ENCODE measurements at regions not wholly inside any gene's neighbourhood (a gene's known extent, or its start where the extent isn't known, plus 50 kb on each side); places are given as distances from the start of the nearest gene placed in this dataset.
A peak's percentile ranks its signal among the peaks of the same experiment; 100 is the strongest.

DNA sequence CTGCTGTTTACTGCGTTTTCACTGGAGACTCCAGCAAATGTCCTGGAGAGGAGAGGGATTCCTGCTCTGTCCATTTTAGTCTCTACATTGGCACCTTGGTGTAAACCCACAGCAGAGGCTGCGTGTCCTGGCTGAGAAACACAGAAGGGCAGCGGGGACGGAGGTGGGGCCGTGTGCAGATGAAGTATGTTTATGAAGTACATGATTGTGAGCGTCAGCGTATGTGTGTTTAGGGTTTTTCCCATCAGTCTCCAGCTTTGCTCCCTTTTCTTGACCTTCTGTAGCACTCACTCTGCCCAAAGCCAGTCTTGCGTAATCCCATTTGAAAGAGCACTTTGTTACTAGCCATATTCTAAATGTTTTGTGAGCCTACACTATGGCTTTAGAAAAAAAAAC, 750.7 kb upstream of the SORCS1 start:
- Mint-ChIP-seq H3K36me3 (no peaks in the 10 kb centered on the region), H3K27ac (peak overlapping the region; percentile 84; the same call in 1 of the 2 replicates), H3K4me3 (peak overlapping the region; percentile 85), H3K4me1 (peaks cover 74% of the 10 kb centered on the region), H3K27me3 (ENCODE audit: low read depth) (peaks cover 8% of the 10 kb centered on the region), H3K9me3 (no peaks in the 10 kb centered on the region)
- peak; percentile 2; the same call in 1 of the 2 replicates for ATAC-seq
- POLR2A ChIA-PET = no interaction called here
- CTCF ChIA-PET = no interaction called here
- TF ChIP-seq NFYB (CRISPR knock-in tag; conservative IDR thresholded peaks at IDR 0.05; ENCODE audit: low read depth) = no peak
- TF ChIP-seq, protein P1, sequence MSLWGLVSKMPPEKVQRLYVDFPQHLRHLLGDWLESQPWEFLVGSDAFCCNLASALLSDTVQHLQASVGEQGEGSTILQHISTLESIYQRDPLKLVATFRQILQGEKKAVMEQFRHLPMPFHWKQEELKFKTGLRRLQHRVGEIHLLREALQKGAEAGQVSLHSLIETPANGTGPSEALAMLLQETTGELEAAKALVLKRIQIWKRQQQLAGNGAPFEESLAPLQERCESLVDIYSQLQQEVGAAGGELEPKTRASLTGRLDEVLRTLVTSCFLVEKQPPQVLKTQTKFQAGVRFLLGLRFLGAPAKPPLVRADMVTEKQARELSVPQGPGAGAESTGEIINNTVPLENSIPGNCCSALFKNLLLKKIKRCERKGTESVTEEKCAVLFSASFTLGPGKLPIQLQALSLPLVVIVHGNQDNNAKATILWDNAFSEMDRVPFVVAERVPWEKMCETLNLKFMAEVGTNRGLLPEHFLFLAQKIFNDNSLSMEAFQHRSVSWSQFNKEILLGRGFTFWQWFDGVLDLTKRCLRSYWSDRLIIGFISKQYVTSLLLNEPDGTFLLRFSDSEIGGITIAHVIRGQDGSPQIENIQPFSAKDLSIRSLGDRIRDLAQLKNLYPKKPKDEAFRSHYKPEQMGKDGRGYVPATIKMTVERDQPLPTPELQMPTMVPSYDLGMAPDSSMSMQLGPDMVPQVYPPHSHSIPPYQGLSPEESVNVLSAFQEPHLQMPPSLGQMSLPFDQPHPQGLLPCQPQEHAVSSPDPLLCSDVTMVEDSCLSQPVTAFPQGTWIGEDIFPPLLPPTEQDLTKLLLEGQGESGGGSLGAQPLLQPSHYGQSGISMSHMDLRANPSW (CRISPR knock-in tag; conservative IDR thresholded peaks at IDR 0.05; ENCODE audit: low read depth) = no peak
- TF ChIP-seq OVOL2 (CRISPR knock-in tag; IDR thresholded peaks at IDR 0.05; ENCODE audit: borderline replicate concordance) = no peak
- TF ChIP-seq NFE2L1 (CRISPR knock-in tag; IDR thresholded peaks at IDR 0.05) = no peak
- no peak for TF ChIP-seq ZNF281 (CRISPR knock-in tag; IDR thresholded peaks at IDR 0.05)
- no peak for TF ChIP-seq CREM (CRISPR knock-in tag; IDR thresholded peaks at IDR 0.05)
- TF ChIP-seq TEAD4 (CRISPR knock-in tag; IDR thresholded peaks at IDR 0.05) = no peak
- TF ChIP-seq FOXJ3 (CRISPR knock-in tag; IDR thresholded peaks at IDR 0.05; ENCODE audit: borderline replicate concordance) = no peak
- TF ChIP-seq ZNF263 (CRISPR knock-in tag; IDR thresholded peaks at IDR 0.05; ENCODE audit: low read depth) = no peak
- no peak for TF ChIP-seq MXD4 (CRISPR knock-in tag; IDR thresholded peaks at IDR 0.05; ENCODE audit: borderline replicate concordance)
- TF ChIP-seq, protein P2, sequence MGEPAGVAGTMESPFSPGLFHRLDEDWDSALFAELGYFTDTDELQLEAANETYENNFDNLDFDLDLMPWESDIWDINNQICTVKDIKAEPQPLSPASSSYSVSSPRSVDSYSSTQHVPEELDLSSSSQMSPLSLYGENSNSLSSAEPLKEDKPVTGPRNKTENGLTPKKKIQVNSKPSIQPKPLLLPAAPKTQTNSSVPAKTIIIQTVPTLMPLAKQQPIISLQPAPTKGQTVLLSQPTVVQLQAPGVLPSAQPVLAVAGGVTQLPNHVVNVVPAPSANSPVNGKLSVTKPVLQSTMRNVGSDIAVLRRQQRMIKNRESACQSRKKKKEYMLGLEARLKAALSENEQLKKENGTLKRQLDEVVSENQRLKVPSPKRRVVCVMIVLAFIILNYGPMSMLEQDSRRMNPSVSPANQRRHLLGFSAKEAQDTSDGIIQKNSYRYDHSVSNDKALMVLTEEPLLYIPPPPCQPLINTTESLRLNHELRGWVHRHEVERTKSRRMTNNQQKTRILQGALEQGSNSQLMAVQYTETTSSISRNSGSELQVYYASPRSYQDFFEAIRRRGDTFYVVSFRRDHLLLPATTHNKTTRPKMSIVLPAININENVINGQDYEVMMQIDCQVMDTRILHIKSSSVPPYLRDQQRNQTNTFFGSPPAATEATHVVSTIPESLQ (CRISPR knock-in tag; IDR thresholded peaks at IDR 0.05) = no peak
- no peak for TF ChIP-seq ETV6 (CRISPR knock-in tag; IDR thresholded peaks at IDR 0.05)
- TF ChIP-seq CBFB (CRISPR knock-in tag; IDR thresholded peaks at IDR 0.05; ENCODE audit: low read depth) = no peak
- no peak for TF ChIP-seq FOXP1 (CRISPR knock-in tag; IDR thresholded peaks at IDR 0.05; ENCODE audit: borderline replicate concordance)
- TF ChIP-seq HMGXB4 (CRISPR knock-in tag; IDR thresholded peaks at IDR 0.05) = no peak
- TF ChIP-seq, protein P3, sequence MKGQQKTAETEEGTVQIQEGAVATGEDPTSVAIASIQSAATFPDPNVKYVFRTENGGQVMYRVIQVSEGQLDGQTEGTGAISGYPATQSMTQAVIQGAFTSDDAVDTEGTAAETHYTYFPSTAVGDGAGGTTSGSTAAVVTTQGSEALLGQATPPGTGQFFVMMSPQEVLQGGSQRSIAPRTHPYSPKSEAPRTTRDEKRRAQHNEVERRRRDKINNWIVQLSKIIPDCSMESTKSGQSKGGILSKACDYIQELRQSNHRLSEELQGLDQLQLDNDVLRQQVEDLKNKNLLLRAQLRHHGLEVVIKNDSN (CRISPR knock-in tag; IDR thresholded peaks at IDR 0.05) = no peak
- TF ChIP-seq, protein P4, sequence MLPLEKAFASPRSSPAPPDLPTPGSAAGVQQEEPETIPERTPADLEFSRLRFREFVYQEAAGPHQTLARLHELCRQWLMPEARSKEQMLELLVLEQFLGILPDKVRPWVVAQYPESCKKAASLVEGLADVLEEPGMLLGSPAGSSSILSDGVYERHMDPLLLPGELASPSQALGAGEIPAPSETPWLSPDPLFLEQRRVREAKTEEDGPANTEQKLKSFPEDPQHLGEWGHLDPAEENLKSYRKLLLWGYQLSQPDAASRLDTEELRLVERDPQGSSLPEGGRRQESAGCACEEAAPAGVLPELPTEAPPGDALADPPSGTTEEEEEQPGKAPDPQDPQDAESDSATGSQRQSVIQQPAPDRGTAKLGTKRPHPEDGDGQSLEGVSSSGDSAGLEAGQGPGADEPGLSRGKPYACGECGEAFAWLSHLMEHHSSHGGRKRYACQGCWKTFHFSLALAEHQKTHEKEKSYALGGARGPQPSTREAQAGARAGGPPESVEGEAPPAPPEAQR (CRISPR knock-in tag; IDR thresholded peaks at IDR 0.05) = no peak
- TF ChIP-seq ARID4B (CRISPR knock-in tag; IDR thresholded peaks at IDR 0.05; ENCODE audit: borderline replicate concordance) = no peak
- no peak for TF ChIP-seq GTF2I (CRISPR knock-in tag; conservative IDR thresholded peaks at IDR 0.05)
- no peak for TF ChIP-seq ZNF138 (CRISPR knock-in tag; conservative IDR thresholded peaks at IDR 0.05)
- DNase-seq (ENCODE audit: low spot score) = no peak

Measured in WTC11 (cell line).